Endothelial cell of umbilical vein (primary cell): ENCODE measurements at regions not wholly inside any gene's neighbourhood (a gene's known extent, or its start where the extent isn't known, plus 50 kb on each side); places are given as distances from the start of the nearest gene placed in this dataset.

Source experiments
- BruUV-seq: library from RNA; stranded (reverse); fragments of 400-500 nt; replicated peaks from 2 replicates; lab custom pipeline; 2021; lab: Mats Ljungman, UMichigan
- CTCF ChIA-PET: fragments of 300-600, 350-600 bp; sonication (Branson Sonifier 250); formaldehyde crosslinking; loops from one replicate; lab custom pipeline; 2021; ENCODE audit warnings: antibody characterized with exemption, inconsistent platforms; lab: Charles Lee
- POLR2A ChIA-PET: fragments of 300-600, 350-600 bp; sonication (Branson Sonifier 250); formaldehyde crosslinking; loops from one replicate; lab custom pipeline; 2021; ENCODE audit warnings: antibody characterized with exemption, inconsistent platforms; lab: Charles Lee
- DNase-seq: peaks from one replicate; pipeline ENCODE4 v3.0.0-alpha.2; 2011; ENCODE audit warnings: low read depth, low spot score
- FAIRE-seq: peaks from 2 replicates; lab custom pipeline; 2011; peaks lifted over from hg19 to GRCh38; lab: Jason Lieb, UNC
- H2AFZ ChIP-seq: 2 replicates; pipeline ENCODE4 v1.6.0; 2012; ENCODE audit warnings: low read depth, low read length, control low read depth, inconsistent platforms
- H3K27ac ChIP-seq: 2 replicates; pipeline ENCODE4 v1.5.1; 2011; ENCODE audit warnings: low read depth, mild to moderate bottlenecking, control low read depth, low read length, moderate library complexity; ENCODE audit not compliant: insufficient read depth
- H3K27me3 ChIP-seq, 2 experiments: 2 replicates each; pipeline versions ENCODE4 v1.6.0 to v1.6.1; 2011; ENCODE audit warnings: low read length in 2 of 2, mixed read lengths in 1 of 2; ENCODE audit not compliant: control insufficient read depth in 2 of 2, insufficient read depth in 2 of 2
- H3K36me3 ChIP-seq, 2 experiments: 2 replicates in 1 of 2; 3 replicates in 1 of 2; pipeline ENCODE4 v1.5.1; 2011; ENCODE audit warnings: low read length in 2 of 2, mild to moderate bottlenecking in 1 of 2, moderate library complexity in 1 of 2; ENCODE audit not compliant: control insufficient read depth in 2 of 2, insufficient read depth in 2 of 2; ENCODE audit errors: extremely low read depth in 1 of 2
- H3K4me1 ChIP-seq: 3 replicates; pipeline ENCODE4 v1.5.1; 2011; ENCODE audit warnings: mild to moderate bottlenecking, low read length; ENCODE audit not compliant: control insufficient read depth, insufficient read depth; ENCODE audit errors: extremely low read depth
- H3K4me2 ChIP-seq: 2 replicates; pipeline ENCODE4 v1.6.1; 2011; ENCODE audit warnings: low read length, control low read depth, mixed read lengths; ENCODE audit not compliant: insufficient read depth
- H3K4me3 ChIP-seq, 3 experiments: fragments of 200-600 bp in 1 of 3; sonication (generic), shearing (Covaris generic) in 1 of 3; replicated peaks in 1 of 3; 2 replicates each; pipeline ENCODE4 v1.5.1; 2011 to 2016; ENCODE audit warnings: control low read depth in 3 of 3, low read length in 3 of 3, mild to moderate bottlenecking in 2 of 3, inconsistent platforms in 1 of 3, low read depth in 1 of 3, moderate library complexity in 1 of 3; ENCODE audit not compliant: insufficient read depth in 1 of 3
- H3K79me2 ChIP-seq: 2 replicates; pipeline ENCODE4 v1.6.0; 2012; ENCODE audit warnings: low read length, inconsistent platforms; ENCODE audit not compliant: control insufficient read depth, insufficient read depth
- H3K9ac ChIP-seq: replicated peaks from 2 replicates; pipeline ENCODE3; 2011; ENCODE audit warnings: low read length, control low read depth; ENCODE audit not compliant: insufficient read depth; ENCODE audit errors: extremely low read depth
- H3K9me1 ChIP-seq: replicated peaks from 3 replicates; pipeline ENCODE4 v1.6.0; 2011; ENCODE audit warnings: mild to moderate bottlenecking, low read length; ENCODE audit not compliant: control insufficient read depth, insufficient read depth; ENCODE audit errors: extremely low read depth
- H3K9me3 ChIP-seq: replicated peaks from 2 replicates; pipeline ENCODE4 v1.5.1; 2012; ENCODE audit warnings: low read length, inconsistent platforms; ENCODE audit not compliant: control insufficient read depth, insufficient read depth
- H4K20me1 ChIP-seq: replicated peaks from 2 replicates; pipeline ENCODE3; 2011; ENCODE audit warnings: mild to moderate bottlenecking, low read length; ENCODE audit not compliant: control insufficient read depth, insufficient read depth; ENCODE audit errors: extremely low read depth
- EZH2 ChIP-seq: IDR thresholded peaks from 2 replicates; pipeline ENCODE4 v1.6.1; 2012; ENCODE audit warnings: borderline replicate concordance, low read depth, mild to moderate bottlenecking, moderate library complexity, low read length, inconsistent platforms; ENCODE audit not compliant: severe bottlenecking
- FOS ChIP-seq: IDR thresholded peaks from 2 replicates; pipeline ENCODE4 v1.6.1; 2011; ENCODE audit warnings: mild to moderate bottlenecking, low read length, moderate library complexity, borderline replicate concordance; ENCODE audit not compliant: insufficient read depth
- GATA2 ChIP-seq: IDR thresholded peaks from 2 replicates; pipeline ENCODE4 v1.7.0; 2011; ENCODE audit warnings: low read depth, mild to moderate bottlenecking, moderate library complexity, mixed read lengths, low read length; ENCODE audit not compliant: insufficient read length, insufficient read depth
- JUN ChIP-seq: IDR thresholded peaks from 2 replicates; pipeline ENCODE4 v1.6.1; 2011; ENCODE audit warnings: borderline replicate concordance, low read depth; ENCODE audit not compliant: insufficient read length, insufficient read depth
- MYC ChIP-seq: IDR thresholded peaks from one replicate; pipeline ENCODE4 v1.6.1; 2011; ENCODE audit warnings: mild to moderate bottlenecking, low read depth, low read length
- POLR2A ChIP-seq: IDR thresholded peaks from 2 replicates; pipeline ENCODE4 v1.6.1; 2012; ENCODE audit warnings: low read depth, mild to moderate bottlenecking, control low read depth, low read length
- POLR2AphosphoS5 ChIP-seq: IDR thresholded peaks from 2 replicates; pipeline ENCODE4 v1.6.1; 2012; ENCODE audit warnings: low read depth, mild to moderate bottlenecking, control low read depth, low read length, moderate library complexity; ENCODE audit not compliant: insufficient read depth
- dilution Hi-C: fragments of 300-500 bp; cut with MboI; formaldehyde crosslinking; loops from one replicate; pipeline ENCODE4 v1.15.0; 2019; ENCODE audit warnings: low sequenced_read_pairs; ENCODE audit not compliant: extremely low pct_ligation_motif_present
- intact Hi-C: fragments of 100-400 bp; cut with micrococcal nuclease; formaldehyde crosslinking; loops from one replicate; pipeline ENCODE4 v1.10.0; 2022
- TF ChIP-seq, protein P1 (sequence below), 2 donors: IDR thresholded peaks; 1 replicate in 1 of 2; 2 replicates in 1 of 2; pipeline ENCODE4 v1.5.1; 2011; ENCODE audit warnings: low read length in 2 of 2, mild to moderate bottlenecking in 2 of 2, moderate library complexity in 2 of 2, control low read depth in 1 of 2, inconsistent platforms in 1 of 2, low read depth in 1 of 2; ENCODE audit not compliant: insufficient read depth in 1 of 2; ENCODE audit errors: extremely low read depth in 1 of 2
- TF ChIP-seq, protein P2 (sequence below): IDR thresholded peaks from 2 replicates; pipeline ENCODE4 v1.6.1; 2011; ENCODE audit not compliant: insufficient read depth, insufficient read length

DNA sequence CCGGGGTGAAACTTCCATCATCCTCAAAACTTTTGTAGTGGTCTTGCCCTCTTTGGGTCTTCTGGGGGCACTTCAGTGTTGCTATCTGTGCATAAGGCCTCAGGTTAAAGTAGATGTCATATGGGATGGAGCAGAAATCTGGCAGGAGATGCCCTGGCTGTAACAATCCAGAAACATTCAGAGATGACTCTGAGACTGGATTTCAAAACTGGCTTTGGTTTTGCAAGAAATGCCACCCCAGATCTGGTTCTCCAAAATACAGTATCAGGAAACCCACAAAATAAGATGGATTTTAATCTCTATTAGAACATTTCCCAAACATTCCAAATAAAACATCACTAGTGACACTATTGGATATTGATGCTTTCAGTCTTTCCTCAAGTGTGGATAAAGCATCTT is 191.5 kb downstream of the REEP3 start:
- H3K36me3 ChIP-seq: no peaks in the 10 kb centered on the region
- no peaks in the 10 kb centered on the region for H3K9me3 ChIP-seq
- H3K4me2 ChIP-seq: peak overlapping the region; percentile 71
- POLR2A ChIA-PET: interaction anchor here (0.8 to 3.3 kb wide), 5 partner anchors 41 to 546 kb away, joined by 3 to 14 read pairs (median 5); no protein-coding TSS in a partner anchor
- peak overlapping the region; percentile 98 for H3K27ac ChIP-seq
- peaks cover 46% of the 10 kb centered on the region for H3K4me1 ChIP-seq
- no peak overlapping the region for H2AFZ ChIP-seq
- TF ChIP-seq FOS: no peak
- no peak for TF ChIP-seq JUN
- TF ChIP-seq, protein P1, sequence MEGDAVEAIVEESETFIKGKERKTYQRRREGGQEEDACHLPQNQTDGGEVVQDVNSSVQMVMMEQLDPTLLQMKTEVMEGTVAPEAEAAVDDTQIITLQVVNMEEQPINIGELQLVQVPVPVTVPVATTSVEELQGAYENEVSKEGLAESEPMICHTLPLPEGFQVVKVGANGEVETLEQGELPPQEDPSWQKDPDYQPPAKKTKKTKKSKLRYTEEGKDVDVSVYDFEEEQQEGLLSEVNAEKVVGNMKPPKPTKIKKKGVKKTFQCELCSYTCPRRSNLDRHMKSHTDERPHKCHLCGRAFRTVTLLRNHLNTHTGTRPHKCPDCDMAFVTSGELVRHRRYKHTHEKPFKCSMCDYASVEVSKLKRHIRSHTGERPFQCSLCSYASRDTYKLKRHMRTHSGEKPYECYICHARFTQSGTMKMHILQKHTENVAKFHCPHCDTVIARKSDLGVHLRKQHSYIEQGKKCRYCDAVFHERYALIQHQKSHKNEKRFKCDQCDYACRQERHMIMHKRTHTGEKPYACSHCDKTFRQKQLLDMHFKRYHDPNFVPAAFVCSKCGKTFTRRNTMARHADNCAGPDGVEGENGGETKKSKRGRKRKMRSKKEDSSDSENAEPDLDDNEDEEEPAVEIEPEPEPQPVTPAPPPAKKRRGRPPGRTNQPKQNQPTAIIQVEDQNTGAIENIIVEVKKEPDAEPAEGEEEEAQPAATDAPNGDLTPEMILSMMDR (IDR thresholded peaks at IDR 0.05; ENCODE audit: extremely low read depth in 1 of 2, insufficient read depth in 1 of 2, low read depth in 1 of 2, low read length in 2 of 2): no peak
- no peak for TF ChIP-seq EZH2
- TF ChIP-seq GATA2: no peak
- TF ChIP-seq MYC: no peak
- TF ChIP-seq, protein P2, sequence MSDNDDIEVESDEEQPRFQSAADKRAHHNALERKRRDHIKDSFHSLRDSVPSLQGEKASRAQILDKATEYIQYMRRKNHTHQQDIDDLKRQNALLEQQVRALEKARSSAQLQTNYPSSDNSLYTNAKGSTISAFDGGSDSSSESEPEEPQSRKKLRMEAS: no peak
- TF ChIP-seq POLR2A: no peak
- no peak for TF ChIP-seq POLR2AphosphoS5
- intact Hi-C loops (loop anchor here (1.0 to 2.0 kb wide), 10 partner anchors 42 to 546 kb away; partner anchors contain the start of gene JMJD1C), dilution Hi-C loops (loop anchor here (5.0 to 25.0 kb wide), 2 partner anchors 80 to 500 kb away; no protein-coding TSS in a partner anchor)
- H3K27me3 ChIP-seq: no peaks in the 10 kb centered on the region
- FAIRE-seq (no peak), DNase-seq (no peak)
- no peaks in the 10 kb centered on the region for H3K79me2 ChIP-seq
- CTCF ChIA-PET: interaction anchor here (1.0 to 4.6 kb wide), 9 partner anchors 13 to 548 kb away, joined by 3 to 39 read pairs (median 8); no protein-coding TSS in a partner anchor
- no peak overlapping the region for H3K4me3 ChIP-seq
- no peaks in the 10 kb centered on the region for H4K20me1 ChIP-seq
- H3K9ac ChIP-seq: peak overlapping the region; percentile 66
- H3K9me1 ChIP-seq: no peaks in the 10 kb centered on the region
- TSS peak; percentile 38 for BruUV-seq
